ENCODE measurements at regions not wholly inside any gene's neighbourhood (a gene's known extent, or its start where the extent isn't known, plus 50 kb on each side); places are given as distances from the start of the nearest gene placed in this dataset.

DNA sequence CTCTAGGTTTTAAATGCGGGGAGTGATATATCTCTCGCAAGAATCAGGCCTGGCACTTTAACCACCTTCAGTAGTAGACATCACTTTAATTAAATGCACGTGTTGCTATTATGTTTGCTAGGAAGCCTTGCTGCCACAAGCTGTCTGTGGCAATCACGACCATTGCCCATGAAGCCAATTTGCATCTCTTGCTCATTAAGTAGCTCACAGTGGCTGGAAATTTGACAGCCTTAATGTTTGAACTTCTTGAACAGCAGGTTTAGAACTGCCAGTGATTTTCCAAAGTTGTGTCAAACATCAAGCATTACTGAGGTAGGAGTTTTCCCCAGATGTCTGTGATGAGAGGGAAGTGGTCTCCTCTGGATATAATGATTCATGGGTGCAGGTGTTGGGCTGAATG is 642.3 kb upstream of the CPEB2 start:
- TF ChIP-seq CTCF (conservative IDR thresholded peaks at IDR 0.05) = no peak
- TF ChIP-seq EZH2 (IDR thresholded peaks at IDR 0.05; ENCODE audit: low read depth) = no peak
